H1 (cell line): ENCODE measurements at regions not wholly inside any gene's neighbourhood (a gene's known extent, or its start where the extent isn't known, plus 50 kb on each side); places are given as distances from the start of the nearest gene placed in this dataset.

Experiments
- CTCF ChIA-PET: fragments of 300-600 bp; sonication (Branson Sonifier 250); formaldehyde crosslinking; loops from one replicate; lab custom pipeline; 2021; ENCODE audit not compliant: partially characterized antibody; lab: Charles Lee
- POLR2A ChIA-PET: fragments of 300-600 bp; sonication (Branson Sonifier 250); formaldehyde crosslinking; loops from one replicate; lab custom pipeline; 2021; ENCODE audit warnings: inconsistent platforms; ENCODE audit not compliant: partially characterized antibody; lab: Charles Lee
- DNase-seq, 2 experiments: peaks; one replicate each; pipeline versions ENCODE4 v3.0.0 to v3.0.0-alpha.2; 2010 to 2022; ENCODE audit warnings: low spot score in 2 of 2, low read depth in 1 of 2, mixed read lengths in 1 of 2
- FAIRE-seq: peaks from 2 replicates; lab custom pipeline; 2011; peaks lifted over from hg19 to GRCh38; lab: Jason Lieb, UNC
- H2AFZ ChIP-seq: 2 replicates; pipeline ENCODE4 v1.8.1; 2012; ENCODE audit warnings: low read length, inconsistent platforms
- H2AK5ac ChIP-seq: 2 replicates; pipeline ENCODE4 v1.6.1; 2013; ENCODE audit warnings: low read depth, low read length
- H2BK120ac ChIP-seq: replicated peaks from 2 replicates; pipeline ENCODE3; 2013; ENCODE audit warnings: low read depth, low read length, inconsistent platforms
- H2BK12ac ChIP-seq: 2 replicates; pipeline ENCODE4 v1.6.1; 2013; ENCODE audit warnings: low read depth, low read length
- H2BK15ac ChIP-seq: 2 replicates; pipeline ENCODE4 v1.6.1; 2013; ENCODE audit warnings: low read length
- H2BK20ac ChIP-seq: 2 replicates; pipeline ENCODE4 v1.6.1; 2013; ENCODE audit warnings: low read length
- H2BK5ac ChIP-seq: 2 replicates; pipeline ENCODE4 v1.6.1; 2013; ENCODE audit warnings: low read depth, low read length
- H3K14ac ChIP-seq: 2 replicates; pipeline ENCODE4 v1.6.1; 2013; ENCODE audit warnings: inconsistent platforms; ENCODE audit not compliant: insufficient read length
- H3K18ac ChIP-seq: 2 replicates; pipeline ENCODE4 v1.6.1; 2013; ENCODE audit warnings: low read length; ENCODE audit errors: extremely low read depth
- H3K23ac ChIP-seq: 2 replicates; pipeline ENCODE4 v1.6.1; 2013; ENCODE audit warnings: inconsistent platforms; ENCODE audit not compliant: insufficient read length
- H3K23me2 ChIP-seq: 2 replicates; pipeline ENCODE4 v1.6.1; 2013; ENCODE audit warnings: low read depth, low read length
- H3K27ac ChIP-seq: 2 replicates; pipeline ENCODE4 v1.6.1; 2011; ENCODE audit warnings: low read depth, low read length, inconsistent platforms
- H3K27me3 ChIP-seq, 4 experiments: replicated peaks in 1 of 4; 1 replicate in 1 of 4; 2 replicates in 3 of 4; pipeline versions ENCODE4 v1.6.1 to v1.8.1; 2011 to 2013; ENCODE audit warnings: low read length in 3 of 4, mild to moderate bottlenecking in 3 of 4, inconsistent platforms in 2 of 4, mixed read lengths in 2 of 4, moderate library complexity in 1 of 4; ENCODE audit not compliant: control insufficient read depth in 3 of 4, insufficient read depth in 3 of 4; ENCODE audit errors: extremely low read depth in 1 of 4
- H3K36me3 ChIP-seq, 4 experiments: 2 replicates each; pipeline versions ENCODE4 v1.6.1 to v1.8.1; 2011 to 2013; ENCODE audit warnings: mild to moderate bottlenecking in 4 of 4, low read length in 3 of 4, moderate library complexity in 2 of 4, control low read depth in 1 of 4, inconsistent platforms in 1 of 4; ENCODE audit not compliant: insufficient read depth in 4 of 4, control insufficient read depth in 2 of 4
- H3K4ac ChIP-seq: replicated peaks from 2 replicates; pipeline ENCODE3; 2013; ENCODE audit warnings: low read length, low read depth, mixed read lengths, inconsistent platforms; ENCODE audit not compliant: insufficient read length
- H3K4me1 ChIP-seq, 4 experiments: replicated peaks in 1 of 4; 1 replicate in 1 of 4; 2 replicates in 3 of 4; pipeline versions ENCODE4 v1.6.1 to v1.8.1; 2011 to 2013; ENCODE audit warnings: low read length in 3 of 4, inconsistent platforms in 2 of 4, mixed read lengths in 1 of 4; ENCODE audit not compliant: insufficient read depth in 4 of 4, control insufficient read depth in 3 of 4
- H3K4me2 ChIP-seq, 2 experiments: 2 replicates each; pipeline versions ENCODE4 v1.6.1 to v1.8.1; 2011 to 2013; ENCODE audit warnings: low read depth in 2 of 2, low read length in 2 of 2, control low read depth in 1 of 2, inconsistent platforms in 1 of 2, mild to moderate bottlenecking in 1 of 2; ENCODE audit not compliant: insufficient read depth in 1 of 2
- H3K4me3 ChIP-seq, 4 experiments: fragments of 200-600, 300-600 bp in 1 of 4; sonication (generic), shearing (Covaris generic), sonication (Bioruptor Twin) in 1 of 4; 2 replicates each; pipeline versions ENCODE4 v1.5.1 to v1.8.1; 2011 to 2016; ENCODE audit warnings: low read length in 4 of 4, low read depth in 3 of 4, control low read depth in 2 of 4, inconsistent platforms in 2 of 4, mild to moderate bottlenecking in 2 of 4, mixed read lengths in 1 of 4, moderate library complexity in 1 of 4; ENCODE audit not compliant: insufficient read depth in 2 of 4; ENCODE audit errors: extremely low read depth in 1 of 4
- H3K56ac ChIP-seq: replicated peaks from 2 replicates; pipeline ENCODE3; 2013; ENCODE audit warnings: low read depth, mild to moderate bottlenecking, mixed read lengths, low read length, inconsistent platforms; ENCODE audit not compliant: insufficient read length
- H3K79me1 ChIP-seq: 2 replicates; pipeline ENCODE4 v1.6.1; 2013; ENCODE audit warnings: low read depth, low read length, control low read depth
- H3K79me2 ChIP-seq, 2 experiments: 2 replicates each; pipeline versions ENCODE4 v1.6.1 to v1.8.1; 2012 to 2013; ENCODE audit warnings: low read length in 2 of 2, mild to moderate bottlenecking in 2 of 2, inconsistent platforms in 1 of 2; ENCODE audit not compliant: insufficient read depth in 2 of 2, control insufficient read depth in 1 of 2
- H3K9ac ChIP-seq, 4 experiments: replicated peaks in 1 of 4; 1 replicate in 1 of 4; 2 replicates in 3 of 4; pipeline versions ENCODE4 v1.6.1 to v1.8.1; 2011 to 2013; ENCODE audit warnings: low read depth in 3 of 4, low read length in 3 of 4, control low read depth in 2 of 4, mild to moderate bottlenecking in 2 of 4, moderate library complexity in 2 of 4, inconsistent platforms in 1 of 4; ENCODE audit errors: extremely low read depth in 1 of 4
- H3K9me3 ChIP-seq, 2 experiments: 2 replicates each; pipeline versions ENCODE4 v1.6.1 to v1.8.1; 2012 to 2013; ENCODE audit warnings: mild to moderate bottlenecking in 2 of 2, moderate library complexity in 2 of 2, control low read depth in 1 of 2, inconsistent platforms in 1 of 2, low read depth in 1 of 2, low read length in 1 of 2, mixed read lengths in 1 of 2; ENCODE audit not compliant: insufficient read depth in 2 of 2
- H4K20me1 ChIP-seq, 2 experiments: replicated peaks in 1 of 2; 2 replicates each; pipeline versions ENCODE3 to v1.8.1; 2011 to 2013; ENCODE audit warnings: inconsistent platforms in 2 of 2, low read length in 2 of 2, mild to moderate bottlenecking in 1 of 2; ENCODE audit not compliant: insufficient read depth in 2 of 2, control insufficient read depth in 1 of 2
- H4K5ac ChIP-seq: 2 replicates; pipeline ENCODE4 v1.6.1; 2013; ENCODE audit warnings: low read length, low read depth, mixed read lengths, inconsistent platforms; ENCODE audit not compliant: insufficient read length
- H4K8ac ChIP-seq: 2 replicates; pipeline ENCODE4 v1.8.0; 2013; ENCODE audit warnings: mild to moderate bottlenecking, moderate library complexity, low read length, inconsistent platforms; ENCODE audit not compliant: insufficient read depth; ENCODE audit errors: extremely low read depth
- H4K91ac ChIP-seq: replicated peaks from 2 replicates; pipeline ENCODE3; 2013; ENCODE audit warnings: low read length, mixed read lengths, inconsistent platforms; ENCODE audit not compliant: insufficient read length
- SAP30 ChIP-seq: fragments of 300-600 bp; sonication (generic); IDR thresholded peaks from 2 replicates; pipeline ENCODE4 v1.7.1; 2012; ENCODE audit warnings: low read length, moderate library complexity, mild to moderate bottlenecking, inconsistent platforms; ENCODE audit not compliant: insufficient read depth, insufficient replicate concordance
- WGBS, 2 experiments: shearing (Covaris generic) in 1 of 2; methylation state at CpG; one replicate each; pipeline versions ENCODE4 v1.1.6 to v1.1.7; 2013 to 2015; ENCODE audit warnings: low lambda C conversion rate in 2 of 2, mixed read lengths in 2 of 2, inconsistent platforms in 1 of 2, low coverage in 1 of 2, missing lambda C conversion rate in 1 of 2; ENCODE audit not compliant: insufficient replicate concordance in 2 of 2, insufficient coverage in 1 of 2, insufficient read length in 1 of 2; ENCODE audit errors: extremely low coverage in 1 of 2, missing lambda C conversion rate in 1 of 2; 5-methylcytosine and 5-hydroxymethylcytosine counted together

GRCh38 chr7:153638821-153639435 is 413.3 kb upstream of the DPP6 start:
- no peak overlapping the region for H3K18ac ChIP-seq
- no peak overlapping the region for H2AFZ ChIP-seq
- H3K9me3 ChIP-seq: peaks cover 23 to 32% of the 10 kb centered on the region in 2 experiments
- DNase-seq (no peak), FAIRE-seq (no peak)
- WGBS, 2 experiments: 91% methylated on average over 10 of the region's 10 CpGs; no CpG with 5 or more reads in 1 of the 2 experiments
- H3K14ac ChIP-seq: no peak overlapping the region
- no peak overlapping the region for H2AK5ac ChIP-seq
- no peaks in the 10 kb centered on the region for H3K79me1 ChIP-seq
- no peak overlapping the region for H4K8ac ChIP-seq
- H3K9ac ChIP-seq: no peak overlapping the region
- no peaks in the 10 kb centered on the region for H3K27me3 ChIP-seq
- H3K23ac ChIP-seq: no peak overlapping the region
- no peak overlapping the region for H2BK15ac ChIP-seq
- no peaks in the 10 kb centered on the region for H3K23me2 ChIP-seq
- H4K5ac ChIP-seq: no peak overlapping the region
- H2BK12ac ChIP-seq: no peak overlapping the region
- H3K4me2 ChIP-seq: no peak overlapping the region
- ChIA-PET POLR2A (no interaction called here), CTCF (no interaction called here)
- H3K4ac ChIP-seq: no peak overlapping the region
- H3K27ac ChIP-seq: no peak overlapping the region
- TF ChIP-seq SAP30: no peak
- no peak overlapping the region for H3K4me3 ChIP-seq
- no peak overlapping the region for H4K91ac ChIP-seq
- no peak overlapping the region for H3K56ac ChIP-seq
- no peaks in the 10 kb centered on the region for H4K20me1 ChIP-seq
- no peaks in the 10 kb centered on the region for H3K36me3 ChIP-seq
- H2BK20ac ChIP-seq: no peak overlapping the region
- H3K4me1 ChIP-seq: no peaks in the 10 kb centered on the region
- no peak overlapping the region for H2BK120ac ChIP-seq
- H2BK5ac ChIP-seq: no peak overlapping the region
- no peaks in the 10 kb centered on the region for H3K79me2 ChIP-seq
